ENCODE measurements at regions not wholly inside any gene's neighbourhood (a gene's known extent, or its start where the extent isn't known, plus 50 kb on each side); places are given as distances from the start of the nearest gene placed in this dataset.

- Histone ChIP-seq H3K27me3 (no peaks in the 10 kb centered on the region), H3K9me3 (no peaks in the 10 kb centered on the region), H3K4me1 (no peaks in the 10 kb centered on the region), H3K27ac (no peak overlapping the region), H3K4me3 (no peak overlapping the region), H3K36me3 (no peaks in the 10 kb centered on the region)
- DNase-seq (no peak), ATAC-seq (no peak)
- intact Hi-C loops (cut with DNase I): no loop called here
- no peak for TF ChIP-seq POLR2A (IDR thresholded peaks at IDR 0.05)
- TF ChIP-seq CTCF (IDR thresholded peaks at IDR 0.05): no peak
- WGBS (ENCODE audit: insufficient coverage, low coverage, low lambda C conversion rate, missing lambda C conversion rate): 33% methylated on average over 3 of the region's 3 CpGs
Measured at GRCh38 chr21:26365849-26366248, 195.3 kb upstream of the APP start.

- ATAC-seq (no peak), DNase-seq (no peak)
- Histone ChIP-seq H3K27me3 (no peaks in the 10 kb centered on the region), H3K9me3 (no peaks in the 10 kb centered on the region), H3K4me1 (no peaks in the 10 kb centered on the region), H3K36me3 (no peaks in the 10 kb centered on the region), H3K4me3 (no peak overlapping the region), H3K27ac (no peak overlapping the region)
- TF ChIP-seq POLR2A (IDR thresholded peaks at IDR 0.05) (no peak), CTCF (IDR thresholded peaks at IDR 0.05) (no peak)
- intact Hi-C loops (cut with DNase I): no loop called here
- 0% methylated on average over 1 of the region's 1 CpG for WGBS (ENCODE audit: insufficient coverage, low coverage, low lambda C conversion rate, missing lambda C conversion rate)
Measured at GRCh38 chr21:26351661-26352060, 181.1 kb upstream of the APP start.

GRCh38 chr21:26332867-26333266, 162.3 kb upstream of the APP start:
- H3K4me1 ChIP-seq: no peaks in the 10 kb centered on the region
- no peaks in the 10 kb centered on the region for H3K27me3 ChIP-seq
- intact Hi-C loops (cut with DNase I): no loop called here
- no peak overlapping the region for H3K4me3 ChIP-seq
- DNase-seq (no peak), ATAC-seq (no peak)
- no peak for TF ChIP-seq POLR2A (IDR thresholded peaks at IDR 0.05)
- TF ChIP-seq CTCF (IDR thresholded peaks at IDR 0.05): no peak
- WGBS (ENCODE audit: insufficient coverage, low coverage, low lambda C conversion rate, missing lambda C conversion rate): 50% methylated on average over 3 of the region's 4 CpGs
- H3K9me3 ChIP-seq: no peaks in the 10 kb centered on the region
- H3K27ac ChIP-seq: no peak overlapping the region
- no peaks in the 10 kb centered on the region for H3K36me3 ChIP-seq

GRCh38 chr21:26331205-26331980, 160.8 kb upstream of the APP start:
- TF ChIP-seq POLR2A (IDR thresholded peaks at IDR 0.05) (no peak), CTCF (IDR thresholded peaks at IDR 0.05) (no peak)
- Histone ChIP-seq H3K4me3 (no peak overlapping the region), H3K9me3 (no peaks in the 10 kb centered on the region), H3K27me3 (no peaks in the 10 kb centered on the region), H3K27ac (no peak overlapping the region), H3K4me1 (no peaks in the 10 kb centered on the region), H3K36me3 (no peaks in the 10 kb centered on the region)
- DNase-seq (no peak), ATAC-seq (no peak)
- 21% methylated on average over 1 of the region's 1 CpG for WGBS (ENCODE audit: insufficient coverage, low coverage, low lambda C conversion rate, missing lambda C conversion rate)
- intact Hi-C loops (cut with DNase I): no loop called here

Data from right lobe of liver (tissue), 6 donors.